ENCODE measurements at regions not wholly inside any gene's neighbourhood (a gene's known extent, or its start where the extent isn't known, plus 50 kb on each side); places are given as distances from the start of the nearest gene placed in this dataset.

DNA sequence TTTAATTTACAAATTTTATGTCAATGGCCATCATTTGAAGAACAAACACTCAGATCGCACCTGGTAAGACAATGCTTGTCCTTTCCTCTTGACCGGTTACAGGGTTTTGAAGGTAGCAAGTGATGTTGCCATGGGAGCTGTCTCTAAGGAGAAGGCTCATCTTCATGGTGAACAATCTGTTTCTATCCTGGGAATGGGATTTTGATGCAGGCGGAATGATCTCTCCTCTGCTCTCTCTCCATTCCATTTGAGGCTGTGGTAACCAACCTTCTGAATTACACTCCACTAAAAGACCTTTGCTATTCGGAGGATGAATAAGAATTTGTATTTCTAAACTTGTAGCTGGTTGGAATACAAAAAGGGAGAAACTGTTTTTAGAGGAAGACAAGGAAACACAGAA lies 57.9 kb upstream of the SLC5A9 start:
- Histone ChIP-seq H3K36me3 (ENCODE audit: control insufficient read depth in 2 of 2, extremely low read depth in 1 of 2, insufficient read depth in 2 of 2, low read length in 2 of 2) (no peaks in the 10 kb centered on the region), H3K9me3 (replicated peaks; ENCODE audit: control insufficient read depth, insufficient read depth, low read length) (no peaks in the 10 kb centered on the region), H3K27me3 (ENCODE audit: control insufficient read depth in 2 of 2, insufficient read depth in 2 of 2, low read length in 2 of 2) (no peaks in the 10 kb centered on the region), H3K79me2 (ENCODE audit: control insufficient read depth, insufficient read depth, low read length) (no peaks in the 10 kb centered on the region), H3K9ac (replicated peaks; ENCODE audit: extremely low read depth, insufficient read depth, low read length) (no peak overlapping the region), H3K4me1 (ENCODE audit: control insufficient read depth, extremely low read depth, insufficient read depth, low read length) (no peaks in the 10 kb centered on the region), H3K4me3 (replicated peaks in 1 of 3; ENCODE audit: insufficient read depth in 1 of 3, low read depth in 1 of 3, low read length in 3 of 3) (no peak overlapping the region), H3K4me2 (ENCODE audit: insufficient read depth, low read length) (no peak overlapping the region), H3K9me1 (replicated peaks; ENCODE audit: control insufficient read depth, extremely low read depth, insufficient read depth, low read length) (no peaks in the 10 kb centered on the region), H2AFZ (ENCODE audit: low read depth, low read length) (no peak overlapping the region), H3K27ac (ENCODE audit: insufficient read depth, low read depth, low read length) (no peak overlapping the region), H4K20me1 (replicated peaks; ENCODE audit: control insufficient read depth, extremely low read depth, insufficient read depth, low read length) (no peaks in the 10 kb centered on the region)
- no TSS peak for BruUV-seq (replicated peaks)
- ChIA-PET POLR2A (no interaction called here), CTCF (no interaction called here)
- FAIRE-seq (no peak), DNase-seq (ENCODE audit: low read depth, low spot score) (no peak)
- intact Hi-C loops (cut with micrococcal nuclease): no loop called here
- dilution Hi-C loops (cut with MboI; ENCODE audit: extremely low pct_ligation_motif_present, low sequenced_read_pairs): no loop called here
- TF ChIP-seq MYC (IDR thresholded peaks at IDR 0.05; ENCODE audit: low read depth, low read length) (no peak), JUN (IDR thresholded peaks at IDR 0.05; ENCODE audit: borderline replicate concordance, insufficient read depth, insufficient read length, low read depth) (no peak), EZH2 (IDR thresholded peaks at IDR 0.05; ENCODE audit: borderline replicate concordance, low read depth, low read length, severe bottlenecking) (no peak), FOS (IDR thresholded peaks at IDR 0.05; ENCODE audit: borderline replicate concordance, insufficient read depth, low read length) (no peak), POLR2A (IDR thresholded peaks at IDR 0.05; ENCODE audit: low read depth, low read length) (no peak), GATA2 (IDR thresholded peaks at IDR 0.05; ENCODE audit: insufficient read depth, insufficient read length, low read depth, low read length) (no peak), POLR2AphosphoS5 (IDR thresholded peaks at IDR 0.05; ENCODE audit: insufficient read depth, low read depth, low read length) (no peak)
- TF ChIP-seq, protein P1, sequence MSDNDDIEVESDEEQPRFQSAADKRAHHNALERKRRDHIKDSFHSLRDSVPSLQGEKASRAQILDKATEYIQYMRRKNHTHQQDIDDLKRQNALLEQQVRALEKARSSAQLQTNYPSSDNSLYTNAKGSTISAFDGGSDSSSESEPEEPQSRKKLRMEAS (IDR thresholded peaks at IDR 0.05; ENCODE audit: insufficient read depth, insufficient read length): no peak
- TF ChIP-seq, protein P2, sequence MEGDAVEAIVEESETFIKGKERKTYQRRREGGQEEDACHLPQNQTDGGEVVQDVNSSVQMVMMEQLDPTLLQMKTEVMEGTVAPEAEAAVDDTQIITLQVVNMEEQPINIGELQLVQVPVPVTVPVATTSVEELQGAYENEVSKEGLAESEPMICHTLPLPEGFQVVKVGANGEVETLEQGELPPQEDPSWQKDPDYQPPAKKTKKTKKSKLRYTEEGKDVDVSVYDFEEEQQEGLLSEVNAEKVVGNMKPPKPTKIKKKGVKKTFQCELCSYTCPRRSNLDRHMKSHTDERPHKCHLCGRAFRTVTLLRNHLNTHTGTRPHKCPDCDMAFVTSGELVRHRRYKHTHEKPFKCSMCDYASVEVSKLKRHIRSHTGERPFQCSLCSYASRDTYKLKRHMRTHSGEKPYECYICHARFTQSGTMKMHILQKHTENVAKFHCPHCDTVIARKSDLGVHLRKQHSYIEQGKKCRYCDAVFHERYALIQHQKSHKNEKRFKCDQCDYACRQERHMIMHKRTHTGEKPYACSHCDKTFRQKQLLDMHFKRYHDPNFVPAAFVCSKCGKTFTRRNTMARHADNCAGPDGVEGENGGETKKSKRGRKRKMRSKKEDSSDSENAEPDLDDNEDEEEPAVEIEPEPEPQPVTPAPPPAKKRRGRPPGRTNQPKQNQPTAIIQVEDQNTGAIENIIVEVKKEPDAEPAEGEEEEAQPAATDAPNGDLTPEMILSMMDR (IDR thresholded peaks at IDR 0.05; ENCODE audit: extremely low read depth in 1 of 2, insufficient read depth in 1 of 2, low read depth in 1 of 2, low read length in 2 of 2): no peak

Data from endothelial cell of umbilical vein (primary cell).